ENCODE measurements at regions not wholly inside any gene's neighbourhood (a gene's known extent, or its start where the extent isn't known, plus 50 kb on each side); places are given as distances from the start of the nearest gene placed in this dataset.

DNA sequence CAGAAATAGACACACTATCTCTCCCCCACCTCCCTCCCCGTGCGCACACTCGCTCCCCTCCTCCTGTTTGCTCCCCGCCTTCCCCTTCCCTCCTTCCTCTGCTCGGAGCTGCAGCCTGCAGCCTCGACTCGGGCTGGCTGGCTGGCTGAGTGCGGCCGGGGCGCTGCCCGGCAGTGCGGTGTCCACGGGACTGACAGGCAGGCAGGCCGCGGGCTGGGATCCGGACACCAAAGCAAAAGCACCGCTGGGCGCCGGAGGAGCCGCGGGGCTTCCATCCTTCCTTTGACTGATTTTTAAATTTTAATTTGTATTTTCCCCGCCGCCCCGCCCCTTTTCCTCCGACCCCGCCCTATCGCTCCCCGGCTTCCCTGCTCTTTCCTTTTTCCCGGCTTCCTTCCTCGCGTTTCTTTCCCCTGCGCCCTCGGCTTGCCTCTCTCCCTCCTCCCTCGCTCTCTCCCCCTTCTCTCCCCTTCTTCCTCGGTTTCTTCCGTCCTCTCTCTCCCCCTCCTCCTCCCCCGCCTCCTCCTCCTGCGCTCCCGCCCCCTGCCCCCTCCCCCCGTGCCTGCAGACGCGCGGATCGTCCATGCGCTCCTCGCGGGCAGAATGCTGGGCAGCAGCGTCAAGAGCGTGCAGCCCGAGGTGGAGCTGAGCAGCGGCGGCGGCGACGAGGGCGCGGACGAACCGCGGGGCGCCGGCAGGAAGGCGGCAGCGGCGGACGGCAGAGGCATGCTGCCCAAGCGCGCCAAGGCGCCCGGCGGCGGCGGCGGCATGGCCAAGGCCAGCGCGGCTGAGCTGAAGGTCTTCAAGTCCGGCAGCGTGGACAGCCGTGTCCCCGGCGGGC lies 109.4 kb downstream of the NAV1 start:
- POLR2A ChIA-PET: interaction anchor here (0.6 kb wide), 1 partner anchor 319 kb away, joined by 3 read pairs; no protein-coding TSS in a partner anchor
- Histone ChIP-seq H3K9me3 (ENCODE audit: low read length) (no peaks in the 10 kb centered on the region), H3K4me1 (ENCODE audit: insufficient read depth, low read length, poor library complexity, severe bottlenecking) (peaks cover 3% of the 10 kb centered on the region), H3K9me2 (ENCODE audit: insufficient read depth, low read length) (no peaks in the 10 kb centered on the region), H4K20me1 (ENCODE audit: insufficient read depth, low read length) (no peaks in the 10 kb centered on the region), H2AFZ (ENCODE audit: low read length) (no peak overlapping the region), H3K36me3 (ENCODE audit: insufficient read depth, low read length) (no peaks in the 10 kb centered on the region), H3K79me2 (ENCODE audit: insufficient read depth, low read depth, low read length) (no peaks in the 10 kb centered on the region), H3K4me3 (ENCODE audit: low read depth, low read length, poor library complexity, severe bottlenecking) (no peak overlapping the region), H3K4me2 (ENCODE audit: low read length) (no peak overlapping the region), H3K27ac (ENCODE audit: low read depth, low read length, poor library complexity, severe bottlenecking) (no peak overlapping the region)
- no peak for TF ChIP-seq EZH2phosphoT487 (IDR thresholded peaks at IDR 0.05; ENCODE audit: borderline replicate concordance, low read depth, low read length)
- TF ChIP-seq, protein P1, sequence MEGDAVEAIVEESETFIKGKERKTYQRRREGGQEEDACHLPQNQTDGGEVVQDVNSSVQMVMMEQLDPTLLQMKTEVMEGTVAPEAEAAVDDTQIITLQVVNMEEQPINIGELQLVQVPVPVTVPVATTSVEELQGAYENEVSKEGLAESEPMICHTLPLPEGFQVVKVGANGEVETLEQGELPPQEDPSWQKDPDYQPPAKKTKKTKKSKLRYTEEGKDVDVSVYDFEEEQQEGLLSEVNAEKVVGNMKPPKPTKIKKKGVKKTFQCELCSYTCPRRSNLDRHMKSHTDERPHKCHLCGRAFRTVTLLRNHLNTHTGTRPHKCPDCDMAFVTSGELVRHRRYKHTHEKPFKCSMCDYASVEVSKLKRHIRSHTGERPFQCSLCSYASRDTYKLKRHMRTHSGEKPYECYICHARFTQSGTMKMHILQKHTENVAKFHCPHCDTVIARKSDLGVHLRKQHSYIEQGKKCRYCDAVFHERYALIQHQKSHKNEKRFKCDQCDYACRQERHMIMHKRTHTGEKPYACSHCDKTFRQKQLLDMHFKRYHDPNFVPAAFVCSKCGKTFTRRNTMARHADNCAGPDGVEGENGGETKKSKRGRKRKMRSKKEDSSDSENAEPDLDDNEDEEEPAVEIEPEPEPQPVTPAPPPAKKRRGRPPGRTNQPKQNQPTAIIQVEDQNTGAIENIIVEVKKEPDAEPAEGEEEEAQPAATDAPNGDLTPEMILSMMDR (conservative IDR thresholded peaks at IDR 0.05; ENCODE audit: low read length): no peak
- no peak for DNase-seq (ENCODE audit: low spot score)
- no TSS peak for BruUV-seq (replicated peaks)
- intact Hi-C loops (cut with micrococcal nuclease; ENCODE audit: unreplicated experiment): no loop called here
- CTCF ChIA-PET (ENCODE audit: unreplicated experiment): interaction anchor here (0.6 kb wide), 1 partner anchor 20 kb away, joined by 4 read pairs; no protein-coding TSS in a partner anchor

- no peak overlapping the region for H2AFZ ChIP-seq (ENCODE audit: low read length)
- POLR2A ChIA-PET: no interaction called here
- no TSS peak for BruUV-seq (replicated peaks)
- DNase-seq (ENCODE audit: low spot score): no peak
- no peak overlapping the region for H3K4me3 ChIP-seq (ENCODE audit: low read depth, low read length, poor library complexity, severe bottlenecking)
- H3K9me3 ChIP-seq (ENCODE audit: low read length): no peaks in the 10 kb centered on the region
- H3K79me2 ChIP-seq (ENCODE audit: insufficient read depth, low read depth, low read length): no peaks in the 10 kb centered on the region
- no peaks in the 10 kb centered on the region for H3K9me2 ChIP-seq (ENCODE audit: insufficient read depth, low read length)
- peaks cover 6% of the 10 kb centered on the region for H3K4me1 ChIP-seq (ENCODE audit: insufficient read depth, low read length, poor library complexity, severe bottlenecking)
- H3K36me3 ChIP-seq (ENCODE audit: insufficient read depth, low read length): no peaks in the 10 kb centered on the region
- H3K4me2 ChIP-seq (ENCODE audit: low read length): no peak overlapping the region
- no peak overlapping the region for H3K27ac ChIP-seq (ENCODE audit: low read depth, low read length, poor library complexity, severe bottlenecking)
- no peaks in the 10 kb centered on the region for H4K20me1 ChIP-seq (ENCODE audit: insufficient read depth, low read length)
- TF ChIP-seq, protein P1 (conservative IDR thresholded peaks at IDR 0.05; ENCODE audit: low read length): no peak
- TF ChIP-seq EZH2phosphoT487 (IDR thresholded peaks at IDR 0.05; ENCODE audit: borderline replicate concordance, low read depth, low read length): no peak
- CTCF ChIA-PET (ENCODE audit: unreplicated experiment): interaction anchor here (0.6 kb wide), 1 partner anchor 20 kb away, joined by 4 read pairs; no protein-coding TSS in a partner anchor
- intact Hi-C loops (cut with micrococcal nuclease; ENCODE audit: unreplicated experiment): no loop called here
Measured at GRCh38 chr1:201648907-201649721, 110.2 kb downstream of the NAV1 start.

All from OCI-LY7 (cell line).